Middle frontal gyrus (tissue), 1 donor: ENCODE measurements at regions not wholly inside any gene's neighbourhood (a gene's known extent, or its start where the extent isn't known, plus 50 kb on each side); places are given as distances from the start of the nearest gene placed in this dataset.

Experiments
- DNase-seq: peaks from one replicate; pipeline ENCODE4 v3.0.0-alpha.2; 2015; ENCODE audit warnings: low spot score; ENCODE audit errors: extremely low spot score

DNA sequence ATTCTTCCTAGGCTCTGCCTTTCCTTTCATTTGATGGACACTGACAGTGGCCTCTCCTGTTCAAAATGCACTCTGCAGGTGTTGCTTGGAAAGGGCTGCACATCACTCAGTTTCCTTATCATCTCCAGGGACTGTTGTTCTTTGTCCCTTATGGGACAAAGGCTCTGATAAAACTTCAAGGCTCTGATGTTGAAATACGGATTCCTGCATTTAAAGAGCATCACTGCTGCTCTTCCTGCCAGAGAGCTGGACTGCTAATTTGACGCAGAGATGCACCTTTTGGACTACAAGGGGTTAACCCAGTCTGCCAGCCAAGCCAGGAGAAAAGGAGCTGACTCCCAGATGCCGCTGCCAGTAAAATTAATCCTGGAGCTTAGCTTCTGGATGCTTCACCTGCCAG lies 952.1 kb downstream of the DIAPH3 start:
- no peak for DNase-seq

DNA sequence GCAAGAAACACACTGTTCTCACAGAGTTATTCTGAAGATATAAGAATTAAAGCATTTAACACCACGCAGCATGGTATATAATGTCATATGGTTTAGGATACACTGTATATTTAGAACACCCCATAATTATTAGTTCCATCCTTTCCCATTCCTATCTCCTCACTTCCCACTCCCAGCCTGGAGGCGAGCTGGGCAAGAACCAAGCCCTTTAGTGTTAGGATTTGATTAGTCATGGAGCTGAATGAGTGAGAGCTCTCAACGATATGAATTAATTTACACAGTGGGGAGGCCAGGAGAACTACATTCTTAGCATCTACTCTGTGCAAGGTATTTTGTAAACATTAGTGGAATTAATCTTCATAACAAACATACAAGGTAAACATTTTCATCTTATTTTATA lies 934.3 kb downstream of the DIAPH3 start:
- DNase-seq: no peak

DNA sequence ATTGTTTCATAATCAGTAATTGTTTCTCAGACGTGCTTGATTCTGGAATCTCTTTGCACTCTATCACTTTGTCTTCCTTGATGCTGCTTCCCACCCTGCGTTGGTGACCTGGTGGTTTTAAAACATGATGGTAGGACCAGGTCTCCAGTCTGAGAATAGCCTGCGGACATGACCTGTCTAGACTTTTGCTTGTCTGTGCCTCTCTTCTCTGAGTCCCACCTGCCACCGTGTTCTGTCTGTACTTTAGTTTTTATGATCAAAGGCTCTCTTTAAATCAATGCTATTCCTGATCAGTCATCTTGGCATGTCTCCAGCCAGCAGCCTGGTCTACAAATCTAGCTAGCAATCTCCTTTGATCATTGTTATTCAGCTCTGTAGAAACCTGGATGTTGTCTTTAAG lies 933.9 kb downstream of the DIAPH3 start:
- DNase-seq: no peak

DNA sequence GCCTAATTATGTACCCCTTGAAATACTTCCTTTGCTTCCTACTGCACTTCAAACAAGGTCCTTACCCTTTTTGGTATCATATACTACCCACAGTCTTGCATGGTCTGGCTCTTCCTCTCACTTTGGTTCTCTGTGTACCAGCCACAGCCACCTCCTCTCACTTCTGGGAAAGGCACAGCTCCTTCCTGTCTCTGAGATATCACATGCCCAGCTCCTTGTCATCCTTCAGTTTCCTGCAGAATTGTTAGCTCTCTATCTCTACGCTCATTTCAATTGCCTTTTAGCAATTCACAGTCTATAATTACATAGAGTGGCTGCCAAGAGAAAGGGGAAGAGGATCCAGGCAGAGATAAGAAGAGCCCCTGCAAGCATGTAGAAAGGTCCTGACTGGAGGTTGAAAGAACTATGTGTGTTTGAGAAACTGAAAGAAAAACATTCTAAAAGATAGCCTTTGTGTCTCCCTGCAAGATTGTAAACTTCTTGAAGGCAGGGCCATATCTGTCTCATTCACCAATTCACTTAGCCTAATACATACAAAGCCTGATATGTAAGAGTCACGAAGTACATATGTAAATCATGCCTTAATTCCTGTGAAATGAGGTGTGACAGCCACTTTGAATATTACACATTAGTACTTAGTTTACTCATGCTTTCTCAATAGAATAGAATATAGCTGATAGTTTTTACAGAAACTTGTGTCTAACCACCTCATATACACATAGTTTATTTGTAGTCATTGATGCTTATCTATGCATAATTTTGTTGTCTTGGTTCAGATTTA lies 933.1 kb downstream of the DIAPH3 start:
- DNase-seq: no peak

DNA sequence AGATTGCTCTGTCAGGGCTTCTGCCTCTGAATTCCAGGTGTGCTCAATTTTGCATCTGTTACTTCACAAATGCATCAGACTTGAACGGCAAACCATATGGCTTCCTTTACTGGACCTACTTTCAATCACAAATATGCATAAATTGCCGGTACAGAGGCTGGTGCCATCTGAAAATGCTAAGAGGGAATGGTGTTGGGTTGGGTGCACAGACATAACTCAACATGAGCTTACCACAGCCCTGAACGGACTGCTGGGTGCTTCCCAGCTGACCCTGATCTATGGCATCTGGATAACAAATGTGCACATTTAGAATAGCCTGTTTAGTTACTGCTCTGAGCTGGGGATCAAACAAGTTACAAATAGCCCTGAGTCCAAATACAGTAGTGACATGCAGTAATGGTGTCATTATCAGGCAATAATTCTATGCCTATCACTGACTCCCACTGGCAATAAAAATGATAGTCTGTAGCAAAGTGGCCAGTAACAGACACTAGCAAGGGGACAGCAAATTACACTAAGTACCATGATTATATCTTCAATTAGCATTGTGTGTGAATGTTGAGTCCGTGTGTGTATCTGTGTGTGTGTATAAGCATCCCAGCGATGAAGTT lies 927.3 kb downstream of the DIAPH3 start:
- no peak for DNase-seq

DNA sequence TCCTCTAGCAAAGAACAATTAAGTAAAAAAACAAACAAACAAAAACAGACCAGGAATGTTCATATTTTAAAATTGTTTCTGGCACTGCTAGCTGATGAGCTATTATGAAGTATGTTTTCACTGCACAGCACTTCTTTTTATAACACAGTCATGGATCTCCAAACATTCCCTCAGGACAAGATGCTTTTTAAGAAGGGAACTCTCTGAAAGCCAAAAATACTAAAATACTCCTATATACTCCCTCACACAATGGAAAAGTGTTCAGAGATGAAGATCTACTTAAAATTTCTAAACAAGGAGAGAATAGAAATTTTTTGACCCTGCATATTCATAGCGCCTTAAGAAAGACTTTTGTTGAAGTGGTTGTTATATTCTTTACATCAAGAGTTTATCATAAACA lies 926.8 kb downstream of the DIAPH3 start:
- DNase-seq: no peak

DNA sequence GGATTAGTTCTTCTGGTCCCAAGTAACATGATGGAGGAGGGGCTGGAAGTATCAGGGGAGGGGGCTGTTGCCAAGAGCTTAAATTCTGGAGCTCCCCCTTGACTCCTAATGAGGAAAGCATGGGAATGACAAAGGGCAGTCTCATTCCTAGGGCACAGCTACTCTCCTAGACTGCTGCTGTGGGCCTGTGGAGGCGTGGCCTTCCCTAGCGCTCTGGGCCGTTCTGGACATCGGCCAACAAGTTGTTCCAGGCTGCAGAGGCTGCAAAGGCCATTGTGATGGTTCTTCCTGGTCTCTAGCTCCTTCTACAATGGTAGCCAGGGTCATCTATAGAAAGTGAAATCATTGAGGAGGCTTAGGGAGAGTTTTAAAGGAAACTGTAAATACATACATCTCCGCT lies 916.6 kb downstream of the DIAPH3 start:
- DNase-seq: no peak

DNA sequence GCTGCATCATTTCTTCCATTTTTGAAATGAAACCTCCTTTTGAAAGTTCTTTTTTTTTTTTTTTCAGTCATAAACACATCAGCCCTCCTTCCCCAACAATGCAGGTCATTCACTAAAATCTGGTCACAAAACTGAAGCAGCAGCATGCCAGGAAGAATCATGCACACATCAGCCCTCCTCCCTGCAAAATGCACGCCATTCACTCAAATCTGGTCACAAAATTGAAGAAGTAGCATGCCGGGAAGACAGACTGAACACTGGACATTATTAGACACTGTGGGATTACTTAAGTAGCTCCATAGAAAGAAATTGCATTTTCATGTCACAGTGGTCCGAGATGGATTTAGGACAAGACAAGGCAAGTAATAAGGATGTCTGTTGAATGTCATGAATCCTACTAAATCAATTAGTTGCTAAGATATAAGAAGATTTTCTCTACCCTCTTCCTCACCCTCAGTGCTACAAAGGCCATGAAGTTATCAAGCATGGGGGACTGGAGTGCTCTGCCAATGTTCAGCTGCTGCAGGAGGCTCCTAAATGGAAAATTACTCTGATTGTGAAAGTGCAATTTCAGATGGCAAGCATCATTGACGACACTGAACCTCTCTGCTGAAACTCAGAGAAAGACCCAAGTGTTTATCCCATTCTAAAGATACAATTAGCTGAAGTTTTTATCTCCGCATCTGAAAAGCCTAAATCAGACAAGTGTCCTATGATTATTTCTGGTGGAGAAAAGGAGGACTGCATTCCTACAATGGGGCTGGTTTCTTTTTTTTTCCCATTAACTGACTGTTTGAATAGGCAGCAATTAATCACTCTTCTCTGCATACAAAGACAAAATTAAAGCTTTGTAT lies 913.2 kb downstream of the DIAPH3 start:
- no peak for DNase-seq

DNA sequence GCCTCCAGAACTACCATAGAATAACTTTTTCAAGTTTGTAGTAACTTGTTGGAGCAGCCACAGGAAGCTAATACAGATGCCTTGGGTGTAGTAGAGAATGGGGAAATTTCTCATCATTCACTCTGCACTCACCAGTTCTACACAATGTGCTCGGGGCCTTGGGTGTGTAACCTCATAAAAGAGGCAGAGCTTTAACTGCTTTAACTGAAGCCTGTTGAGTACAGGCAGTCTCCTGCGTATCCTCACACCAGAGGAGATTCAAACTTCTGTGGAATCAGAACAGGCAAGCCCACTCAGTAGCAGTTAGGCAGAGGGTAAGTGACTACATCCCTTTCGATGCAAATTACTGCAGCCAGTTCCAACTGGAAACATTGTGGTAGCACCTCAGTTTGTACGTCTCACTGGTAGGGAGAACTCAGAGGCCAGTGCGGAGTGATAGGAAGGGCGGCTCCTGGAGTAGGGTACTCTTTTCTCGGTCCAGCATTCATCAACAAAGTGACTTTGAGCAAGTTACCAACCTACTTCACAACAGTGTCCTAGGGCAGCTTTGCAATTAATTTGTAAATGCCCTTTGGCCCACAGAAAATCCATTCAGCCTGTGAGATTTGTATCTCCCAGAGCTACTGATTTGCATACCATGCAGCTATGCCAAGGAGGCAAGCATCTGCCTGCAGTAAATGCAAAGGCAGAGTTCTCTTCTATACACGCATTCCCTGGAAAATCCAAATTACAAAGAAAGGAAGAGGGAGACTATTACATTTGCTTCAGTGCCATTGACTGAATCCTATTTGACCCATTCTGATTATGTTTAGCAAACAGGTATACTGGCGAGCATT lies 904.3 kb downstream of the DIAPH3 start:
- no peak for DNase-seq

DNA sequence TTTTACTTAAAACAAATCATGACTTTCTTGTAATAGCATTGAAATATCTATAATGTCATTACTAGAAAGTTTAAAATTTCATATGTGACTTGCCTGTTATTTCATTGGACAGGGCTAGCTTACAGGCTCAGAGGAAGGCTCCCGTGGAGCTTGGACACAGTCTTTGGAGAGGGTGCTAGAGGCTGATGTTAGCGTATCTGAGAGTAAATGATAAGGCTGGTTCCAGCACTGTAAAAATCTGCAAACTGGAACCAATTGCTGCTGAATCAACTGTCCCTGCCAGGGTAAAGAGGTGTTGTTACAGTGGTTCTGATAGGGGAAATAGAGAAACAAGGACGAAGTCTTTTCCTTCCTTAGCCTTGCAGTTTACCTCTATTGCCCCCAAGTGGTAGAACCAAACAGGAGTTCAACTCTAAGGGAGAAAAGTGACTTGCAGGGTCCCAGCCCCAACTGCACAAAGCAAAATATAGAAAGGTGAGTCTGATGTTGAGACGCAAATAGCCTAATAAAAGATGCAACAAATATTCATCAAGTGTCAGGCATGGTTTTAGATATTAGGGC lies 901.7 kb downstream of the DIAPH3 start:
- DNase-seq: no peak

DNA sequence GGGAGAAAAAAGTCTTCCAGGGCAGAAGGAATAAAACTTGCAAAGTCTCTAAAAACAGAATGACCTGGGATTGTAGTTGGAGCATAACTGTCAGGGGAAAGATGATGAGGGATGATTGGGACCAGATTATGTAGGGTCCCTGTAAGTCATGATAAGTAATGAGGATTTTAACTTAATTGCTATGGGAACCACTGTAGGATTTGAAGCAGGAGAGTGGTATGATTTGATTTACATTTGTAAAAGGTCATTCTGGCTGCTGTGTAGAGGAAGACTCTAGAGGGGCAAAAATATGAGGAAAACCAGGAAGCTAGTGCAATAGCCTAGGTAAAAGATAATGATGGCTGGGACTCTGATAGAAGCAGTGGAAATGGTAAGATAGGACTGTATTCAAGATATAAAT lies 900.2 kb downstream of the DIAPH3 start:
- no peak for DNase-seq

DNA sequence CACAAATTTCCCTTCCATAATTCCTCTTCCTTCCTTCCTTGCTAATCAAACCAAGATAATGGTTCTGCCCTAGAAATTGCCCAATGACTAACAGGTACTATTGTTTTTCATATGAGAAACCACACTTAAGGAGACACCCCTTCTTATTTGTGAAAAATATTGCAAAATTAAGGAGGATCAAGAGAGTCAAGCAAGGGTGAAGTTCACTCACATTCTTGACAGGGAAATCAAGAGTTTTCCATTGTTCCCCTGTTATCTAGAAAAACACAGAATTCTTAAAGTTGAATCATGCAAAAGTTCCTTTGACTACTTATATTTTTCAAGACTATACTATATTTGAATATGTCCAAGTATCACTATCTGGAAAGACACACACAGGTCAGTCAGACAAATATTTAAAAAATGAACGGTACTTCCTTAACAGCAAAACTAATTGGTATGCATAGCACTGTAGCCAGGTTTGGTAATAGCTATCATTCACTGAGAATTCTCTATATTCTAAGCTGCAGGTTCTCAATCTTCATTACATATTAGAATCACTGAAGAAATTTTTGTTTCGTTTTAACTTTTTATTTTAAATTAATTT lies 897.2 kb downstream of the DIAPH3 start:
- DNase-seq: no peak

DNA sequence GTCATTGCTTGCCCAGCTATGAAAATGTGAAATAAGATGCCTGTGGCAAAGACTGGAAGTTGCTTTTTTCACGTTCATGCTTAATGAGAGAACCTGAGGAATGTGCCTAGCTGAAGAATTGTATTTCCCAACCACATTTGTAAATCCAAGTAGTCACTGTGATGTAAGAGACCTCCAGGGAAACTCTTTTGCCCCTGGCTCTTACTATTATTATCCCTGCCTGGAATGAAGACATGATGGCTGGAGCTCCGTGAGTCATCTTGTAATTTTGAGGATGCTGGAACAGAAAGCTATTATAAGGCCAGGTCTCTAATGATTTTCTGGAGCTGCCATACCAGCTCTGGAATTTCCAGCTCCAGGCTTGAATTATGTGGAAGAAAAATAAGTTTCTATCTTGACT lies 894.3 kb downstream of the DIAPH3 start:
- DNase-seq: no peak

DNA sequence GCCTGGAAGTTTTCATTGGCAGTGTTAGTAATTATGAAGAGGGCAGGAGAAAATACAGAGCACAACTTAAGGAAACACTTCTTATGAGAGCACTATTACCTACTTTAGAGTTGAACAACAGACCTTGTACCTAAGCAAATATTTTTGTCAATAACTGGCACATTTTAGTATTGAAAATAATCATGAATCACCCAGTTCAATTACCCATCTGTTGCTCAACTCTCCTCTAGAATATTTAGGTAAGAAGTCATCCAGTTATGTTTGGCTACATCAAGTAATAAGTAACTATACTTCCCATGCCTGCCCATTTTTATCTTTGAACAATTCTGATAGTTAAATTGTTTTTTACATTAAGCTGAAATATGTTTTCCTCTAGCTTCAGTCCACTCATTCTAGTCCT lies 893.4 kb downstream of the DIAPH3 start:
- DNase-seq: no peak

DNA sequence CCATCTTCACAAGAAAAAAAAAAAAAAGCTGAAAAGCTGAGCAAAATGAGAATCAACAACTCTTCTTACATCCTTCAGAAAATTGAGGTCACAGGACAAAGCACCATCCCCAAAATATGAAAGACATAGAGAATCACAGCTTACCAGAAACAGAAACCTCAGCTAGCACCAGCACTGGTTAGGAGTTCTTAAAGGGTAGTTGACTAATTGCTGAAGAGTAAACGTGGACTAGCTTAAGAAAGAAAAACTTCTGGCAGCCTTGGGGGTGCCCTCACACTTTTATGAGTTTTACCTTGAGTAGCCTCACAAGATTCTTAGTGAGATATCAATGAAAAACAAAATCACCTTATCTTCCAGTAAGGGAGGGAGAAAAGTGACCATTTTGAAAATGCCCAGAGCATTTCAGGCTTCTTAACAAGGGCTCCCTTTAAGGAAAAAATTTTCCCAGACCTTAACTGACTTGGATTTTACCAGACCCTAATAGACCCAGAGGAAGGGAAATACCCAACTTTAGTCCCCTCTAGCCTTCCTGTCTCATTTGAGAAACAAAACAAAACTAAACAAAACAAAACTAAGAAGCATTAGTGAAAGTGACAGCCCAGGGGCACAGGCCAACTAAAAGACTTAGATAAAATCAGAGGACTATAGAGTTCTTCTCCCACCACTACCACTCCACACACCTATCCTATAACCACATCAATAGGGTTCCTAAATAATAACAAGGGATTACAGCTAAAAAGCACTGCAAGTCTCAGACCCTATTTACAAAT lies 888.6 kb downstream of the DIAPH3 start:
- DNase-seq: no peak

DNA sequence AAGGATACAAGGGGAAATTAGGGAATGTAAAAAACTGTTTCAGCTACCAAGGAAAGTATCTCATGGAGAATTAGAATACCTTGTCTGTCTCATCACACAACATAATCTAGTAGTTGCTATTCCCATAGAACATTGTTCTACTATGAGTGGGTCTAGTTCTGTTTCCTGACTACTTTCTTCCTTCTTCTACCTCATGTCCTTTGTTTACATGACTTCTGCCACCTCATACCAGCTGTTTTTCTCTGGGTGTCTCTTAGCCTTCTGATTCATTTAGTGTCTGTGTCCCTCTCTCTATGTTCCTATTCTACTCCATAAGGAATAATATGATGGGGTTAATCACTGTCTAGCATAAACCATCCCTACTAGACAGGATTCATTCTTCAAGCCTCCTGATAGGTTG lies 887.3 kb downstream of the DIAPH3 start:
- no peak for DNase-seq

DNA sequence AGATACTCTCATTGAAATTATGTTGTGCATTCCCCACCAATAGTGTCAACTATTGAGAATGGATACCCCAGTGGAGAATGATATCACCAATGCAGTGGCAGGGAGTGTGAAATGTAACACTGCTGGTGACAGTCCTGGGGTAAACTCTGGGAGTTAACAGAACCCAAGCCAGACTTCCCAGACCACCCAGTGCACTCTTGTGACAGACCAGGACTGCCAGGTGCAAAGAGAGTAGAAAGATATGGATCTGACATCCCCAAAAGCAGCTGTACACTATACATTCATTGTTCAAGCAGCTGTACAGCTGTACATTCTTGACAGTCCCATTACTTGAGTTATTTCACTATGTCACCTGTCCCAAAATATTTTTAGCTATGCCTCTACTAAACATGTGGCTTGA lies 886.6 kb downstream of the DIAPH3 start:
- DNase-seq: no peak

DNA sequence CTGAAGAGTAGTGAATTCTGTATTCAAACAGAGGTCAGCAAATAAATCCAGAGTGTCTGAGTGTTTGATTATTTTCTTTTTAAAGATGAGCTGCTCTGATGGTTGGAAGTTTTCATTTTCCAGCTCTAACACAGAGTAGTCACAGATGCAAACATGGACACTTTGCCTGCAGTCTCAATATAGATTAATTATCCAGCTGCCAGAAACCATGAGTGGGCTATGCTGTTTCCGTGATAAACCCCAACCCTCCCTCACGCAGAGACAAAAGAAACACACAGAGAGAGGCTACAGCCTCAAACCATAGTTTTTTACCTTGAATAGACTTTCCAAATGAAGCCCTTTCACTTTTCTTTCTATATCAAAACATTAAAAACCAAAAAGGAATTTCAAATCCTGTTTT lies 884.7 kb downstream of the DIAPH3 start:
- no peak for DNase-seq

DNA sequence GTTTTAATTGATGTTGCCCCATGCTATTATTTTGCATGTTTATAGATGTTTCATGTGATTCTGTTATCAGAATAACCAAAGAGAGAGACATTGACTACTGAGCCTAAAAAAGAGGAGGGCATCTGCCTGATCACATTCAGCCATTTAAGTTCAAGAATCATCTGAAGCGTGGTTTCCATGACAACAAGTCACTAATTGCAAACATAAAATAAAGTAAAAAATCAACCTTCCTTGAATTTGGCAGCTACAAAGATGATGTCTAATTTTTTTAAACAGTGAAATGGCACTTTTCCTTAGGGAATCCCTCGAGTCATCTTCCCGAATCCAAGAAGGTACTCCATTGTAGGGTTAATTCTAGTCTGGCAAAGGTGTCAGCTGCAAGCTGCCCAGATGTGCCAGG lies 884.2 kb downstream of the DIAPH3 start:
- no peak for DNase-seq

DNA sequence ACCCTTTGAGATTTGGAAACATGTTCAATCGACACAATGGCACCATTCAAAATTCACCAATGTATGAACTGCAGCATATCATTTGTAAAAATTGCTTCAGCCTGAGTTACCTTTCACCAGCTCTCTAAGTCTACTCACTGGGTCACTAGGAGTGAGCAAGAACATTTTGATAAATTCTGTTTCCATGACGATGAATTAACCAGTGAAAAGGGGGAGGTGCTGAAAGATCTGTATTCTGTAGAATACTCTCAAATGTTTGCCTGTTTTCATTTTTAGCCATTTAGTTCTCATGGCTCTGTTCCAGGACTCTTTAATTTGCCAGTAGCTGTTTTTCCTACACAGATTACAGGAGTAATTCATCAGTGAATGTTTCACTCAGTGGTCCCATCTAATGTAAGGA lies 883.4 kb downstream of the DIAPH3 start:
- DNase-seq: no peak
